ENCODE measurements at regions not wholly inside any gene's neighbourhood (a gene's known extent, or its start where the extent isn't known, plus 50 kb on each side); places are given as distances from the start of the nearest gene placed in this dataset.

DNA sequence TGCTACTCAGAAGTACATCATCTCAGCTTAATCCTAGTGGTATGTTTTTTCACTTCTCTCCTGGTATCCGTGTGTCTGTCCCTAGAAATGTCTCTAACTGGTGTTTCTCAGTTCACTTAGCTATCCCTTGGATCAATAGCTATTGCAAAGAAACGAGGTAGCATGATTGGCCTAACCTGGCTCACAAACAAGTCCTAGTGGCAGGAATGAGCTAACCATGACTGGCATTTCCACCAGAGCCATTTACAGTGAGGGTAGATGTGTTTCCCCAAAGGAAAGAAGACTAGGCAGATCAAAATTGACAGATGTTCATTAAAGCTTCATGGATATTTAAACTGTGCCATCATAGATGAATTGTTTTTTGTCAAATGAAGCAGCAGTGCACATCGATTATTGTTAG is 82.5 kb downstream of the PALM2AKAP2 start:
- no peaks in the 10 kb centered on the region for H3K36me3 ChIP-seq (ENCODE audit: control insufficient read depth in 2 of 3, insufficient read depth in 3 of 3, low read length in 3 of 3)
- H3K4me1 ChIP-seq (ENCODE audit: control insufficient read depth in 2 of 2, insufficient read depth in 2 of 2, low read length in 2 of 2), result no peaks in the 10 kb centered on the region
- intact Hi-C loops (cut with micrococcal nuclease), result no loop called here
- H3K27me3 Mint-ChIP-seq, result peaks cover 0 to 25% (median 17%) of the 10 kb centered on the region in 5 donors
- H3K36me3 Mint-ChIP-seq, result no peaks in the 10 kb centered on the region
- CTCF ChIA-PET, result no interaction called here
- no peak overlapping the region for H3K27ac ChIP-seq (ENCODE audit: low read depth, low read length)
- POLR2A ChIA-PET, result interaction anchor here (0.8 kb wide), 1 partner anchor 236 kb away, joined by 3 read pairs; no protein-coding TSS in a partner anchor
- no peak overlapping the region for H3K4me3 Mint-ChIP-seq
- DNase-seq (no peak), ATAC-seq (no peak)
- H3K4me3 ChIP-seq (ENCODE audit: low read length), result no peak overlapping the region
- H3K9me3 Mint-ChIP-seq, result no peaks in the 10 kb centered on the region
- no peak overlapping the region for H3K27ac Mint-ChIP-seq
- H3K4me1 Mint-ChIP-seq, result no peaks in the 10 kb centered on the region
- H3K9me3 ChIP-seq (ENCODE audit: control insufficient read depth in 2 of 3, low read length in 3 of 3), result no peaks in the 10 kb centered on the region
- H3K27me3 ChIP-seq (ENCODE audit: control insufficient read depth in 2 of 2, insufficient read depth in 2 of 2, low read length in 2 of 2), result no peaks in the 10 kb centered on the region

DNA sequence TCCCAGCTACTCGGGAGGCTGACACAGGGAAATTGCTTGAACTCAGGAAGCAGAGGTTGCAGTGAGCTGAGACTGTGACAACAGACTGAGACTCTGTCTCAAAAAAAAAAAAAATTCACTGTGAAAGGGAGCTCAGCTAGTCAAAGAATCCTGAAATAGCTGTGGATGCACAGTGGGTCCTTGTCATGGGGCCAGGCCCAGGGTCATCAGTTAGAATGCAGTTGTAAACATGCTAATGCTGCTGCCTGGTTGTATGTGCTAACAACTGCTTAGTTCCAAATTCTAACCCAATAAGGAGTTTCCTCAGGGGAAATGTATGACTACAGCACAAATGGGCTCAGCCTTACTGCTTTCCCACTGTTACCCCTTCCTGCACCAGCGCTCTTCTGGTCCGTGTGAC is 84.0 kb downstream of the PALM2AKAP2 start:
- H3K27me3 Mint-ChIP-seq, result peaks cover 0 to 30% (median 16%) of the 10 kb centered on the region in 5 donors
- no peaks in the 10 kb centered on the region for H3K9me3 ChIP-seq (ENCODE audit: control insufficient read depth in 2 of 3, low read length in 3 of 3)
- H3K27ac Mint-ChIP-seq, result no peak overlapping the region
- no peak overlapping the region for H3K27ac ChIP-seq (ENCODE audit: low read depth, low read length)
- ChIA-PET CTCF (no interaction called here), POLR2A (interaction anchor here (0.7 kb wide), 1 partner anchor 1403 kb away, joined by 3 read pairs; no protein-coding TSS in a partner anchor)
- DNase-seq (no peak), ATAC-seq (no peak)
- no peaks in the 10 kb centered on the region for H3K9me3 Mint-ChIP-seq
- intact Hi-C loops (cut with micrococcal nuclease), result no loop called here
- no peaks in the 10 kb centered on the region for H3K27me3 ChIP-seq (ENCODE audit: control insufficient read depth in 2 of 2, insufficient read depth in 2 of 2, low read length in 2 of 2)
- no peaks in the 10 kb centered on the region for H3K36me3 Mint-ChIP-seq
- H3K4me1 Mint-ChIP-seq, result no peaks in the 10 kb centered on the region
- H3K36me3 ChIP-seq (ENCODE audit: control insufficient read depth in 2 of 3, insufficient read depth in 3 of 3, low read length in 3 of 3), result no peaks in the 10 kb centered on the region
- no peak overlapping the region for H3K4me3 ChIP-seq (ENCODE audit: low read length)
- H3K4me3 Mint-ChIP-seq, result no peak overlapping the region
- no peaks in the 10 kb centered on the region for H3K4me1 ChIP-seq (ENCODE audit: control insufficient read depth in 2 of 2, insufficient read depth in 2 of 2, low read length in 2 of 2)

DNA sequence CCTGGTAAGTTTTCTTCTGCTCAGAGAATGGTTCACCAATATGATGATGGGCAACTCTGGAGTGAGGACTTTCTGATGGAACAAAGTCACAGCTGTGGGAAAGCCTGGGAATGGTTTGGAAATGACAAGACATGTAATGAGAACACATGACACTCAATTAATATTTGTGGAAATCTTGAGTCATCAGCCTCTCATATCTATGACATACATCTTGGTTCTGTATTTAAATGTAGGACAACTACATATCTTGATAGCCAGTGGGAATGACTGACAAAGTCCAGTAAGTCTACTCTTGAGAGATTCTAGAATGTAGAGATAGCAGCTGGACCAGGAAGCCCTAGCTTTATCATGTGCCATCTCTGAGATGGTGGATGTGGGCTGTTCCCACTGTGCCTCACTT is 85.5 kb downstream of the PALM2AKAP2 start:
- ChIA-PET POLR2A (no interaction called here), CTCF (no interaction called here)
- intact Hi-C loops (cut with micrococcal nuclease), result no loop called here
- peaks cover 5 to 31% (median 15%) of the 10 kb centered on the region in 5 donors for H3K27me3 Mint-ChIP-seq
- DNase-seq, result no peak
- H3K4me3 Mint-ChIP-seq, result no peak overlapping the region
- H3K27ac ChIP-seq (ENCODE audit: low read depth, low read length), result no peak overlapping the region
- no peak for ATAC-seq
- no peaks in the 10 kb centered on the region for H3K4me1 ChIP-seq (ENCODE audit: control insufficient read depth in 2 of 2, insufficient read depth in 2 of 2, low read length in 2 of 2)
- H3K27me3 ChIP-seq (ENCODE audit: control insufficient read depth in 2 of 2, insufficient read depth in 2 of 2, low read length in 2 of 2), result no peaks in the 10 kb centered on the region
- H3K4me1 Mint-ChIP-seq, result no peaks in the 10 kb centered on the region
- H3K36me3 Mint-ChIP-seq, result no peaks in the 10 kb centered on the region
- H3K9me3 Mint-ChIP-seq, result no peaks in the 10 kb centered on the region
- no peak overlapping the region for H3K4me3 ChIP-seq (ENCODE audit: low read length)
- no peaks in the 10 kb centered on the region for H3K9me3 ChIP-seq (ENCODE audit: control insufficient read depth in 2 of 3, low read length in 3 of 3)
- H3K27ac Mint-ChIP-seq, result no peak overlapping the region
- H3K36me3 ChIP-seq (ENCODE audit: control insufficient read depth in 2 of 3, insufficient read depth in 3 of 3, low read length in 3 of 3), result no peaks in the 10 kb centered on the region

DNA sequence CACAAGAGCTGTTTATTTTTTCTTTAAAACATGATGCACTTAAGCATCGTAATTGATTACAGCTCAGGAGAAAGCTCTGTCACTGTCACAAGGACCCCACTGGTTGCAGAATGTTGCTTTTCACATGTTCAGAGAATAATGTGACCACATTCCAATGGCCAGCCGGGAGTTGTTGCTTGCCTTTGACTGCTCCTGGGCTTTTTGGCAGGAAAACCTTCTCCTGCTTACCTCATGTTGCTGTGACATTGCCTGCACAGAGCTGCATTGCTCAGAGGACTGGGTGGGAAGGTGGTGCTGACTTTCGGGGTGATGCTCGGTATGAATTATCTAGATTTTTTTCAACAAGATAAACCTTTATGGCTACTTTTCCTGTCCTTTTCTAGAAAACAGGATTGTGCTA is 88.2 kb downstream of the PALM2AKAP2 start:
- no peak for ATAC-seq
- H3K36me3 ChIP-seq (ENCODE audit: control insufficient read depth in 2 of 3, insufficient read depth in 3 of 3, low read length in 3 of 3), result no peaks in the 10 kb centered on the region
- no peaks in the 10 kb centered on the region for H3K9me3 ChIP-seq (ENCODE audit: control insufficient read depth in 2 of 3, low read length in 3 of 3)
- no peaks in the 10 kb centered on the region for H3K27me3 ChIP-seq (ENCODE audit: control insufficient read depth in 2 of 2, insufficient read depth in 2 of 2, low read length in 2 of 2)
- Mint-ChIP-seq H3K36me3 (peaks cover 0 to 1% (median 0%) of the 10 kb centered on the region in 5 donors), H3K27me3 (peaks cover 12 to 41% (median 19%) of the 10 kb centered on the region in 5 donors), H3K27ac (no peak overlapping the region), H3K4me3 (no peak overlapping the region), H3K4me1 (peaks cover 0 to 2% (median 0%) of the 10 kb centered on the region in 7 donors), H3K9me3 (no peaks in the 10 kb centered on the region)
- no peaks in the 10 kb centered on the region for H3K4me1 ChIP-seq (ENCODE audit: control insufficient read depth in 2 of 2, insufficient read depth in 2 of 2, low read length in 2 of 2)
- H3K4me3 ChIP-seq (ENCODE audit: low read length), result no peak overlapping the region
- intact Hi-C loops (cut with micrococcal nuclease), result no loop called here
- DNase-seq, result no peak
- ChIA-PET POLR2A (no interaction called here), CTCF (no interaction called here)
- no peak overlapping the region for H3K27ac ChIP-seq (ENCODE audit: low read depth, low read length)

DNA sequence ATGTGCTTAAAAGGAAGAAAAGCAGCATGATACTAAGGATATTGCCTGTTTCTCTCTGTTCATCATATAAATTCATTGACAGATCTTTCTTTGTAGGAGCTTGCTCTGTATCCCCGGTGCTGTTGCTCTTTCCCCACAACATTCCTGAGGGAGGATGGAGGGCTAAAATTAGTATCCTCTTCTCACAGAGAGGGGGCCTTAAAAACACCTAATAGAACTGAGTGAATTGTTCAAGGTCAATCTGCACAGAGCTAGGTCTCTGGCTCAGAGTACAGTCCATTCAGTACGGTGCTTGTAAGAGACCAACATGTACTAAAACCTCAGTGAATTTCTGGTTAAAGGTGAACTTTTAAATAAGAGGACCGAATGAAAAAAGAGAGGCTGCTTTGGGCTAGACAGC is 88.7 kb downstream of the PALM2AKAP2 start:
- H3K9me3 Mint-ChIP-seq, result no peaks in the 10 kb centered on the region

DNA sequence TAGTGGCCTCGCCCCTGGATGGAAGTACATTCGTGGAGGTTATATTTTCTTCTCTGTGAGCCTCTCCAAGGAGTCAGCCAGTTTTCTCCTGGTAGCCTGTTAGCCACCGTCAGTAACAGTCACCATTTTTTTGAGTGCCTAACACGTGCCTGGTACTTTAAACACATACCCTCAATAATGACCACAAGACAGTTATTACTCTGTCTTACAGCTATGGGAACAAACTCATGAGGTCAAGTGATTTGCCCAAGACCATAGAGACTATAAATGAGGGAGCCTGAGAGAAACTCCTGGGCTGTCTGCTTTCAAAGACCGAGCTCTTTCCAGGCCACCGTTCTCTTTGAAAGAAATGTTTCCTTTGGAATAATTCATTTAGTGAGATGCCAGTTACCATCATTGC is 90.4 kb downstream of the PALM2AKAP2 start:
- intact Hi-C loops (cut with micrococcal nuclease), result no loop called here
- Mint-ChIP-seq H3K4me3 (no peak overlapping the region), H3K27me3 (peaks cover 18 to 50% (median 22%) of the 10 kb centered on the region in 5 donors), H3K36me3 (peaks cover 0 to 7% (median 0%) of the 10 kb centered on the region in 5 donors), H3K9me3 (peaks cover 0 to 5% (median 0%) of the 10 kb centered on the region in 11 donors), H3K4me1 (peaks cover 0 to 10% (median 0%) of the 10 kb centered on the region in 7 donors), H3K27ac (no peak overlapping the region)
- H3K27me3 ChIP-seq (ENCODE audit: control insufficient read depth in 2 of 2, insufficient read depth in 2 of 2, low read length in 2 of 2), result no peaks in the 10 kb centered on the region
- ChIA-PET CTCF (no interaction called here), POLR2A (no interaction called here)
- H3K4me1 ChIP-seq (ENCODE audit: control insufficient read depth in 2 of 2, insufficient read depth in 2 of 2, low read length in 2 of 2), result no peaks in the 10 kb centered on the region
- ATAC-seq (no peak), DNase-seq (no peak)
- H3K9me3 ChIP-seq (ENCODE audit: control insufficient read depth in 2 of 3, low read length in 3 of 3), result no peaks in the 10 kb centered on the region
- no peak overlapping the region for H3K27ac ChIP-seq (ENCODE audit: low read depth, low read length)
- H3K36me3 ChIP-seq (ENCODE audit: control insufficient read depth in 2 of 3, insufficient read depth in 3 of 3, low read length in 3 of 3), result no peaks in the 10 kb centered on the region
- no peak overlapping the region for H3K4me3 ChIP-seq (ENCODE audit: low read length)

More for the DNA sequence above, 88.7 kb downstream of the PALM2AKAP2 start:
- H3K27me3 ChIP-seq (ENCODE audit: control insufficient read depth in 2 of 2, insufficient read depth in 2 of 2, low read length in 2 of 2), result no peaks in the 10 kb centered on the region
- DNase-seq (no peak), ATAC-seq (no peak)
- H3K36me3 Mint-ChIP-seq, result peaks cover 0 to 1% (median 0%) of the 10 kb centered on the region in 5 donors
- CTCF ChIA-PET, result no interaction called here
- no peak overlapping the region for H3K27ac Mint-ChIP-seq
- H3K36me3 ChIP-seq (ENCODE audit: control insufficient read depth in 2 of 3, insufficient read depth in 3 of 3, low read length in 3 of 3), result no peaks in the 10 kb centered on the region
- H3K9me3 ChIP-seq (ENCODE audit: control insufficient read depth in 2 of 3, low read length in 3 of 3), result no peaks in the 10 kb centered on the region
- H3K4me1 ChIP-seq (ENCODE audit: control insufficient read depth in 2 of 2, insufficient read depth in 2 of 2, low read length in 2 of 2), result no peaks in the 10 kb centered on the region
- intact Hi-C loops (cut with micrococcal nuclease), result no loop called here
- POLR2A ChIA-PET, result no interaction called here
- peaks cover 0 to 6% (median 0%) of the 10 kb centered on the region in 7 donors for H3K4me1 Mint-ChIP-seq
- H3K4me3 Mint-ChIP-seq, result no peak overlapping the region
- H3K27ac ChIP-seq (ENCODE audit: low read depth, low read length), result no peak overlapping the region
- peaks cover 12 to 41% (median 19%) of the 10 kb centered on the region in 5 donors for H3K27me3 Mint-ChIP-seq
- no peak overlapping the region for H3K4me3 ChIP-seq (ENCODE audit: low read length)

DNA sequence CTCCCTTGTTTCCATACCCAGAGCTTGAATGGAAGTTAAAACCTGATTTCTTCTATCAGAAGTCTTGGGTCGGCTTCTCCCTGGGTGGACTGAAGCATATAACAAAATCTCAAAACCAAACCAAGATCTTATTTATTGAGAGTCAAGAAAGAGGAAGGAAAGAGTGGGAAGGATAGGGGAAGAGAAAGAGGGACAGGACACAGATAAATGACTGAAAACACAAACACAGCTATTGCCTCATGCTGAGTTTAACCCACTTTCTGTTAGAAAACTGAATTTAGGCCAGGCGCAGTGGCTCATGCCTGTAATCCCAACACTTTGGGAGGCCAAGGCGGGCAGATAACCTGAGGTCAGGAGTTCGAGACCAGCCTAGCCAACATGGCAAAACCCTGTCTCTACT is 92.9 kb downstream of the PALM2AKAP2 start:
- H3K27me3 ChIP-seq (ENCODE audit: control insufficient read depth in 2 of 2, insufficient read depth in 2 of 2, low read length in 2 of 2), result no peaks in the 10 kb centered on the region
- Mint-ChIP-seq H3K9me3 (peaks cover 0 to 5% (median 0%) of the 10 kb centered on the region in 11 donors), H3K4me3 (no peak overlapping the region), H3K36me3 (peaks cover 0 to 7% (median 0%) of the 10 kb centered on the region in 5 donors), H3K4me1 (peaks cover 0 to 10% (median 0%) of the 10 kb centered on the region in 7 donors), H3K27me3 (peaks cover 18 to 37% (median 22%) of the 10 kb centered on the region in 5 donors), H3K27ac (no peak overlapping the region)
- no peak overlapping the region for H3K27ac ChIP-seq (ENCODE audit: low read depth, low read length)
- H3K4me3 ChIP-seq (ENCODE audit: low read length), result no peak overlapping the region
- no peaks in the 10 kb centered on the region for H3K9me3 ChIP-seq (ENCODE audit: control insufficient read depth in 2 of 3, low read length in 3 of 3)
- no peak for ATAC-seq
- ChIA-PET CTCF (no interaction called here), POLR2A (no interaction called here)
- intact Hi-C loops (cut with micrococcal nuclease), result no loop called here
- H3K36me3 ChIP-seq (ENCODE audit: control insufficient read depth in 2 of 3, insufficient read depth in 3 of 3, low read length in 3 of 3), result no peaks in the 10 kb centered on the region
- no peaks in the 10 kb centered on the region for H3K4me1 ChIP-seq (ENCODE audit: control insufficient read depth in 2 of 2, insufficient read depth in 2 of 2, low read length in 2 of 2)
- DNase-seq, result no peak

All from naive thymus-derived CD4-positive, alpha-beta T cell (primary cell).